ENCODE measurements at regions not wholly inside any gene's neighbourhood (a gene's known extent, or its start where the extent isn't known, plus 50 kb on each side); places are given as distances from the start of the nearest gene placed in this dataset.

GRCh38 chr1:219781491-219781890, 146.9 kb downstream of the SLC30A10 start:
- Histone ChIP-seq H3K27ac (no peak overlapping the region), H3K4me3 (no peak overlapping the region), H3K4me1 (no peaks in the 10 kb centered on the region), H3K9me3 (no peaks in the 10 kb centered on the region), H3K27me3 (no peaks in the 10 kb centered on the region), H3K36me3 (no peaks in the 10 kb centered on the region)
- DNase-seq (no peak), ATAC-seq (no peak)
- no peak for TF ChIP-seq CTCF (IDR thresholded peaks at IDR 0.05)
- intact Hi-C loops (cut with DNase I) = no loop called here

GRCh38 chr1:219778793-219779369, 149.5 kb downstream of the SLC30A10 start:
- no peak for ATAC-seq
- Histone ChIP-seq H3K4me1 (no peaks in the 10 kb centered on the region), H3K27ac (no peak overlapping the region), H3K36me3 (no peaks in the 10 kb centered on the region), H3K27me3 (no peaks in the 10 kb centered on the region), H3K4me3 (no peak overlapping the region), H3K9me3 (no peaks in the 10 kb centered on the region)
- no peak for DNase-seq
- intact Hi-C loops (cut with DNase I) = no loop called here
- no peak for TF ChIP-seq CTCF (IDR thresholded peaks at IDR 0.05)

GRCh38 chr1:219778110-219778509, 150.2 kb downstream of the SLC30A10 start:
- Histone ChIP-seq H3K27me3 (no peaks in the 10 kb centered on the region), H3K27ac (no peak overlapping the region), H3K9me3 (no peaks in the 10 kb centered on the region), H3K4me1 (no peaks in the 10 kb centered on the region), H3K36me3 (no peaks in the 10 kb centered on the region), H3K4me3 (no peak overlapping the region)
- intact Hi-C loops (cut with DNase I) = no loop called here
- TF ChIP-seq CTCF (IDR thresholded peaks at IDR 0.05) = no peak
- ATAC-seq (no peak), DNase-seq (no peak)

- DNase-seq = no peak
- Histone ChIP-seq H3K27ac (no peak overlapping the region), H3K4me3 (no peak overlapping the region), H3K27me3 (no peaks in the 10 kb centered on the region), H3K4me1 (no peaks in the 10 kb centered on the region), H3K36me3 (no peaks in the 10 kb centered on the region), H3K9me3 (no peaks in the 10 kb centered on the region)
- no peak for TF ChIP-seq CTCF (IDR thresholded peaks at IDR 0.05)
- intact Hi-C loops (cut with DNase I) = no loop called here
- ATAC-seq = no peak
Observed at GRCh38 chr1:219774386-219774785, 154.0 kb downstream of the SLC30A10 start.

- H3K4me3 ChIP-seq = no peak overlapping the region
- DNase-seq (no peak), ATAC-seq (no peak)
- no peaks in the 10 kb centered on the region for H3K36me3 ChIP-seq
- TF ChIP-seq CTCF (IDR thresholded peaks at IDR 0.05) = no peak
- H3K9me3 ChIP-seq = no peaks in the 10 kb centered on the region
- H3K4me1 ChIP-seq = no peaks in the 10 kb centered on the region
- no peak overlapping the region for H3K27ac ChIP-seq
- intact Hi-C loops (cut with DNase I) = no loop called here
- no peaks in the 10 kb centered on the region for H3K27me3 ChIP-seq
Observed at GRCh38 chr1:219773775-219774174, 154.6 kb downstream of the SLC30A10 start.

GRCh38 chr1:219773110-219773509, 155.2 kb downstream of the SLC30A10 start:
- H3K27ac ChIP-seq = no peak overlapping the region
- ATAC-seq = no peak
- H3K36me3 ChIP-seq = no peaks in the 10 kb centered on the region
- DNase-seq = no peak
- no peak for TF ChIP-seq CTCF (IDR thresholded peaks at IDR 0.05)
- no peaks in the 10 kb centered on the region for H3K27me3 ChIP-seq
- no peak overlapping the region for H3K4me3 ChIP-seq
- H3K9me3 ChIP-seq = no peaks in the 10 kb centered on the region
- no peaks in the 10 kb centered on the region for H3K4me1 ChIP-seq
- intact Hi-C loops (cut with DNase I) = no loop called here

Data from upper lobe of right lung (tissue), 1 donor.